Activated CD8-positive, alpha-beta memory T cell treated with anti-CD3 and anti-CD28 coated beads for 4 hours (primary cell): ENCODE measurements at regions not wholly inside any gene's neighbourhood (a gene's known extent, or its start where the extent isn't known, plus 50 kb on each side); places are given as distances from the start of the nearest gene placed in this dataset.

Experiments used
- DNase-seq, 2 donors: peaks; one replicate each; pipeline ENCODE4 v3.0.0-alpha.2; 2020; ENCODE audit warnings: low read depth in 2 of 2

DNA sequence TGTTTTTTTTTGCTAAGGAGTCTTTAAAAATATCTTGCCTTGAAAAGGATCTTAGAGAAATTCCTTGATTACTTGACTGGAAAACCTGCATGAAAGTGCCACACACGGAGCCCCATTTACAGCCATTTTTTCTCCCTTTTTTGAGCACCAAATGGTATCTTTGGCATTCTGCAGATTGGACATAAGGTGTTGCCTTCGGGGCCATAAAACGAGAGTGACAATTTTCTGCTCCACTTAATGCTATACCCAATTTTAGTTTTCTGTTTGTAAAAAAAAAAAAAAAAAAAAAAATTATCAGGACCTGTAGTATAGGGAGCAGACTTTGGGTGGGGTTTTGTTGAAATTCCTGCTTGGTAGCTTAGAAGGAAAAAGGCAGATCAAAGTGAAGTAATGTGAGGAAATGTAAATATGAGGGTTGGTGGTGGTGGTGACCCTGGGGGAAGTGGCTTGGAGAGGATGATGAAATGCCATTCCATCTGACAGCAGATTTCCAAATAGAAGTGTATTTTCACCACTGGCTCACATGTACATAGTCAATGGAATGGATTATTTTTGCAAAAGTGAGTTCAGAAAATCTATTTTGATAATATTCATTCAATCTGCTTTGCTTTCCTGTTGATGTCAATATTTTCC is 212.1 kb upstream of the SOX4 start:
- no peak for DNase-seq

DNA sequence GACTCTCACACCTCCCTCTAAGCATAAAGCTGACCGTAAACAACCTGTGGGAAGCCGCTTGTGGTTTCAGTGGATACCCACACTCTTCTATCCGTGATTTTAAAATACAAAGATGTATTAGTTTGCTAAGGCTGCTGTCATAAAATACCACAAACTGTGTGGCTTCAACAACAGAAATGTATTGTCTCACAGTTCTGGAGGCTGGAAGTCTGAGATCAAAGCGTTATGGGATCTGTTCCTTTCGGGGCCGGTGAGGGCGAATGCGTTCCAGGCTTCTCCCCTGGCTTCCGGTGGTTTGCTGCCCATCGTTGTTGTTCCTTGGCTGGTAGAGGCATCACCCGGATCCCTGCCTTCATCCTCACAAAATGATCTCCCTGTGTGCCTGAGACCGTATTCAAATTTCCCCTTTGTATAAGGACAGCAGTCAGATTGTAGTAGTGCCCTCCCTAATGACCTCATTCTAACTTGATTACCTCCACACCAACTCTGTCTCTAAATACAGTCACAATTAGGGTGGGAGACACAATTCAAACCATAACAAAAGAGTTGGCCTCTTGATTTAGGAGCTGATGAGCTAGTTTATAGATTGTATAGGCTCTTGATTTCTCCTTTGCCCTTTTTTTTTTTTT is 210.6 kb upstream of the SOX4 start:
- DNase-seq: no peak

DNA sequence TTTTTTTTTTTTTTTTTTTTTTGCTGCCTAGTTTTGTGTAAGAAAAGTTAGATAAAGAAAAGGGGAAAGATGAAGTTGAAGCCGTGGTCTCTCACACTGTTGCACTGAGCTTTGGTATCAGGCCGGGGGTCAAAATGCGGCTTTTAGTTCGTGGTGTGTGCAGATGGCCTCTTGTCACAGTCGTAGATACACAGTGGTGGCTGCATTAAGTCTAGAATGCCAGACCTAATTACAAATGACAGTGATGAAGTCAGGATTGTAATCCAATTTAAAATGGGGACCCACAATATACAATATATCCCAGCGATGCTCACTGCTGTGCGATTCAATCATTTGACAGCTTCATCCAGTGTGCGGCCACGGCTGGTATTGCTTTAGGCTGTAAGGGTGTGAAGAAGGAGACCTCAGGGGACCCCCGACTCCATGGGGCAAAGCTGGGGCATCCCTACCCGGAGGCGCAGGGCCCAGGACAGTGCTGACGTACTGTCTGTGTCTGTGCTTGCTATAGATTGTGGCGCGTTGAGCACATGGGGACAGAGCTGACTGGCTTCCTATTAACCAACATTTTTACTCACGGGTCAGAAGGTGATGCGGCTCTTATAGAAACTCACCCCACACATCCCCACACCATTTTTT is 210.0 kb upstream of the SOX4 start:
- DNase-seq: no peak

DNA sequence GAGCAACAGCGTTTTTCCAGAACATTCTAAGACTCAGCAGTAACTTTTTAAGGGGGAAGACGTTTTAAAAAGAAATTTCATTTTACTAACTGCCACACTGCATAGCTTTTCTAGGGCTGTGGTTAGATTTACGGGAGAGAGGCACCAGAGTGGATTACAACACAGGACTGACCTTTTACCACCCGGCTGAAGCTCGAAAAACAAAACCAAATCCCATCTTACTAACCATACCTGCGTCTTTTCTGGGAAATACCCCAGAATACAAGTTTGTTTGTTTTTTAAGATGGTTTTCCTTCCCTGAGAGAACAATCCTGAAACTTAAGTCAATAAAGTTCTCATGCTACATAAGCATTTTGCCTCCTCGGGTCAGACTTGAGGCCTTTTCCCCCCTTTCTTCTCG is 209.3 kb upstream of the SOX4 start:
- DNase-seq: no peak

DNA sequence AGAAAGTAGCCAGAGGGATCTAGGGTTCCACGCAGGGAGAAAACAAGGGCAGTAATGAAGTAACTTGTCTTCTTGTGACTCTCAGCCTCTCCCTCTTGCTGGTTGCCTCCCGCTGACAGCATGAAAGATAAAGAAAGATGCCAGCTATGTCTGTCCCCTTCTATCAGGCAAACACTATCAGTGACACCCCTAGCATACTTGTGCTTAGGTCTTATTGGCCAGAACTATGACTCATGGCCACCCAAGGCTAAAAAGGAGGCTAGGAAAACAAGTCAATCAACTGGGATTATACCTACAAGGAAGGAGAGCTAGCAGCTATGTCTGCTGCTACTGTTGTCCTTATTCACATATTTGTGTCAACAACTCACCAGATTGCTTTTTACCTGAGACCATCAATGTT is 206.8 kb upstream of the SOX4 start:
- no peak for DNase-seq

DNA sequence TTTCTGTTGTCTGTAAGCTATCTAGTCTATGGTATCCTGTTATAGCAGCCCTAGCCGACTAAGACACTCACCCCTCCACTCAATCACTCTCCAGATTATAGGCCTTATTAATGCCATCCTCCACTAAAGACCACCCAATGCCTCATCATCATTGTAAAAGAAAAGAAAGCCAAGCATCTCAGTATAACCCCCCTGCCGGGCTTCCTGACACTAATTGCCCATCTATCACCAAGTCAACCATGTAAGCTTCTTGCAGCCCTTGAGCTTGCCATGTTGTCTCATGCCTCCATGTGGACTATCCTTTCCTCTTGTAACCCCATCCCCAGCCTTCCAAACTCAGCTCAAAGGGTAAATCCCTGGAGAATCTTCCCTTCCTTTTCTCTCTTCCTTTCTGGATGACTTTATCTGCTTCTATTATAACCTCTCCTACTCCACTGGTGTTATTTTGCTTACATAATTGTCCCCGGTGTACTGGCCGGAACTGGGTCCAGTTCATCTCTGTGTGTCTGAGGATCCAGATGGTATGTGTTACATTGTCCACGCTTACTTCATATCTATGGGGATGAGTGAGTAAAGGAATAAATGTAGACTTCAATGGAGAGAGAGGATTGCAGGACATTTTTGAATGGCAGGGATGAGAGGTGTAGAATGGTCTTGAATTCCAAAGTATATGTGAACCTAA is 202.9 kb upstream of the SOX4 start:
- DNase-seq: no peak

DNA sequence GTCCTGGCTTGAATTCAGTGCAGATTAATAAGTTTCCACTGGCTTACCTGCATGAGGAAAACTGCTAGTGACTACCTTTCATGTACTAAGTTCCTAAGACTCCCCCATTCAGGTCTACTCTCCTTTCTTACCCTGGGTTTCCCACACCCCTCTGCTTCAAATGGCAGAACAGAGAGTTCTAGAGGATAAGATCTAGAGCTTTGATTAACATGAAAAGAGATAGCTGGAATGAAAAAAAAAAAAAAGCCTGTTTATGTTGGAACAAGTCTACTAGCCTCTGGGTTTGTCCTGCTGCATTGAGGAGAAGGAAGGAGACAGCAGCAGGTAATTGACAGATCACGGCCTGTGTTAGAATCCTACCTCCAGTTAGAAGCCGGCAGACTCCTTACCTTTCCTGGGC is 201.4 kb upstream of the SOX4 start:
- no peak for DNase-seq

DNA sequence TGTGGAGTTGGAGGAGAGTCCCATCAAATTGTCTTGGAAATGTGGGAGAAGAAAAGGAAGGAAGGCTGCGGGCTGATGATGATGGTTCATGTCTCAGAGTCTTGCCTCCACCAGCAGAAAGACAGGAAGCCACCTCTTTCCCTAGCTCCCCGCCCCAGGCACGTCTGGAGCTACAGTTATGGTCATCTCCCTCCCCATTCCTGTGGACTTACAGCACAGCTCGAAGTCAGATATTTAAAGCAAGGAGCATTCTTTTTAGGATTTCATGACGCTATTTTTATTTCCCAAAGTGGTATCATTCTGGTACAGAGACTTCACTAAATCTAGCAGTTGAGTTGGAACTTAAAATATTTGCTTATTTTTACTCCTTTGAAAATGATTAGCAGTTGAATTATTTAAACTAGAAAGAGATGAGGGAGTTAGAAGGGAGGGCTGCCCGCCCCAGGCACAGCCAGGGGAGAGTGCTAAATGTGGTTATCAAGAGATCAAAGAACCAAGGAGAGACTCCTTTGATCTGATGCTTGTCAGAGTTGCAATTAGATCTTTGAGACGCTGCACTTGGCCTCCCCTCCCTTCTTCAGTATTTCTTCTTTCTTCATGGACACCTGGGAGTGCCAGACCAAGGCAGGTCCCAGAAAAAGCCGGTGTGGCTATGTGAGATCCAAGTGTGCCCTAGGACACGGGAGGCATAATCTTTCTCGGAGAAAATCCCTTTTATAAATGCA is 199.9 kb upstream of the SOX4 start:
- no peak for DNase-seq

DNA sequence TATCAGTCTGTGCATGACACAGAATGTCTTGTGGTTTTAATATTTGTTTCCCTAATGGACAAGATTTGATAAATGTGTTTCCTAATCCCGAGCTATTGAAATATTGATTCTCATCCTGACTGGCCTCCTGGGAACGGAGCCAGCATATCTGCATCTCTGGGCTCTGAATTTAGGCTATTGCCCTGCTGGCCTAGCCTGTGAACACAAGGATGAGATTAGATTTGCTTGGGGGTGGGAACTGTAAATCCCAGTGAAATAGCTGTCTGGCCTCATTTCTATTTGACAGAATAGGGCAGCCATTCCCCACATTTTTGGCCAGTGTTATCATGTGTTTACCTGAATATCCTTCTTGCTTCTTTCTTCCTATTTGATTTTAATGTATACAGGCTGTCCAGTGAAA is 198.4 kb upstream of the SOX4 start:
- no peak for DNase-seq

DNA sequence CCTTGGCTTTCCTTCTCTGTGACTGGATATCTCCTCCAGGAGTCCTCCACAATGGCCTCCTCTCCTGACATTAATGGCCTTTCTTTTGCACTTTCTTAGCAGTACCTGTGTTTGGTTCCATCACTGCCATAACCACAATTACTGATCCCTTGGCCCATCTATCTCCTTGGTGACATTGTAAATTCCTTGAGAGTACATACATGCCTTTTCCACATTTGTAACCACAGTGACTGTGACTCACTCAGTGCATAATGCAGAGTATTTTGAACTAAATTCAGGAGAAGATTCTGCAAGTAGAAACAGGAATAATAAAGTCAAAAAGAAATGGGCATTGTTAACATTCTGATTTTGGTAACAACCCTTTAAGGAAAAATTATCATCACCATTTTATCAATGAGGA is 197.2 kb upstream of the SOX4 start:
- no peak for DNase-seq

DNA sequence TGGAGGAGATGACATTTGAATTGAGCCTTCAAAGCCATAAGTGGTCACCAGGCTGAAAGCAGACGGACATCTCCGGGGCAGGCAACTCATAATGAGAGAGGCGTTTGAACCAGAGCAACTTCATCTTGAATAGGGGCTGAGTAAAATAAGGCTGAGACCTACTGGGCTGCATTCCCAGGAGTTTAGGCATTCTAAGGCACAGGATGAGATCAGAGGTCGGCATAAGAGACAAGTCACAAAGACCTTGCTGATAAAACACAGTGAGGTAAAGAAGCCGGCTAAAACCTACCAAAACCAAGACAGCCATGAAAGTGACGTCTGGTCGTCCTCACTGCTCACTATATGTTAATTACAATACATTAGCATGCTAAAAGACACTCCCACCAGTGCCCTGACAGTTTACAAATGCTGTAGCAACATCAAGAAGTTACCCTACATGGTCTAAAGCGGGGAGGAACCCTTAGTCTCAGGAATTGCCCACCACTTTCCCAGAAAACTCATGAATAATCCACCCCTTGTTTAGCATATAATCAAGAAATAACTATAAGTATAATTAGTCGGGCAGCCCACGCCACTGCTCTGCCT is 194.7 kb upstream of the SOX4 start:
- DNase-seq: no peak

DNA sequence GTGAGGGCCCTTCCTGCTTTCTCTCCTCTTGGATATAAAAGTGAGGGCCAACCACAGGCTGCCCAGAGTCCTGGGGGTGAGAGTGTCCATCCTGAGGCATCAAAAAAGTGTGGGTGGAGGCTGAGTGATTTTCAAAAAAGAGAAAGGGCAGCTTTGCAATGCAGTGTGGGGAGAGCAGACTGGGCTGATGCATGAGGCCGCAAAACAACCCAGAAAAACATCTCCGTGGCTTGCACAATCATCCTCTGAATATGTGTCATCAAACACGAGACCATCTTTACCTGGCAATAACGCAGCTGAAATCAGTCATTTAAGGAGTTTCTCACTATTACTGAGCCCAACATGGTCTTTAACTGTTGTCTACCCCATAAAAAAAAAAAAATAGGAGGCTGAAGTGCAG is 191.2 kb upstream of the SOX4 start:
- no peak for DNase-seq

DNA sequence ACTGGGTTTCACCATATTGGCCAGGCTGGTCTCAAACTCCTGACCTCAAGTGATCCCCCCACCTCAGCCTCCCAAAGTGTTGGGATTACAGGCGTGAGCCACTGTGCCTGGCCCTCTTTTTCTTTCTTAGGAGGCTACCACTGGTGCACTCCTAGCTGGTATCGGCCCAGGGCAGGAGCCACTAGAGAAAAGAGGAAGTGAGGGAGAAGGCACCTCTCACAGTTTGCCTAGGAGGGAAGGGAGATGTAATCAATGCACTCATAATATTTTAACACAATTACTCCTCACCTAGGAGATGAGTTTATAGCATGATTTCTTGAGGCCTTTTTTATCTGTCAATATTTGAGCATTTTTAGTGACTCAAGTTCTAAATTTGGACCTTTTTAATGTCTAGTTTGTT is 189.0 kb upstream of the SOX4 start:
- DNase-seq: no peak

DNA sequence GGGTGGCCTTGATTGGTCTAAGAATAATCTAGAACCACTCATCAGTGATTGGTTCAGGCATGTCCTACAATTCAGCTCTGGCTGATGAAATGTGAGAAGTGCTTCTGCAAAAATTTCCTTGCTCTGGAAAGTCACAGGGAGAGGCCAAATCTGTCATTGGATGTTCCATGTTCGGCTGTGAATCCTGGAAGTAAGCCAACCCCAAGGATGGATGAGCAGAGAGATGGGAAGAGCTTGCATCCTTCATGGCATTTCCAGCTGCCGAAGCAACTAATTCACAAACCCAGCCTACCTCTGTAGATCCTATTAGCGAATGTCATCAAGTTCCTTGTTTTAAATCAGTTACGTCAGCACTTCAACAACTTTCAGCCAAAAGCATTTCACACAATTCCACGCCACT is 187.2 kb upstream of the SOX4 start:
- no peak for DNase-seq

DNA sequence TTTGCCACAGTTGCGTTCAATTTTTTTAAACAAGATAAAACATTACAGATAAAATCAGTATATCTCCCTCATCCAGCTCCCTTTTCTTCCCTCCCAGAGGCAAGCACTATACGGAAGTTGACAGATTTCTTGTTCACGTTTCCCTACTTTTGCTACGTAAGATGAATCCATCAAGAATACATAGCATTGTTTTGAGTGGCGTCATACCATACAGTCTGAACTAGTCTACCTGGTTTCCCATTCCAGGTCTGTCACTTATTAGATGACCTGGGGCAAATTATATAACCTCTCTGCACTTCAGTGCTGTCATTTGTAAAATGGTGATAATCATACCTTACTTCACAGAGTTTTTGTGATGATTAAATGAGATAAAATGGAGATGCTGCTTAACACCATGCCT is 184.3 kb upstream of the SOX4 start:
- DNase-seq: no peak

DNA sequence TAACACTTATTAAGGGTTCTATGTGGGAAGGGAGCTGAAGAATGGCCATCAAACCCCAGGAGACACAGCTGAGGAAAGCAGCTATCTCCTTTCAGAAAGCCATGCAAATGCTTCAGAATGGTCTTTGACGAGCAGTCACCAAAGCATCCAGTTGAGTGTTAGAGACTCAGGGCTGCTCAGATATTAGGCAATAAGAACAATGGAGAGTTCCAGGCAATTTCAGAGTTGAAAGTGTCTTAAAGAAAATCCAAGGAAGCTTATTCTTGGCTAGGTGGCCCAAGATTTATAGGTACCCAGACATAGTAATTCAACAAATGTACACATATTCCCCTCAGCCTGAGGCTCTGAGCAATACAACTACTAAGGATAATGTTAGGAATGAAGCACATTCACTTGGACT is 180.1 kb upstream of the SOX4 start:
- DNase-seq: no peak

DNA sequence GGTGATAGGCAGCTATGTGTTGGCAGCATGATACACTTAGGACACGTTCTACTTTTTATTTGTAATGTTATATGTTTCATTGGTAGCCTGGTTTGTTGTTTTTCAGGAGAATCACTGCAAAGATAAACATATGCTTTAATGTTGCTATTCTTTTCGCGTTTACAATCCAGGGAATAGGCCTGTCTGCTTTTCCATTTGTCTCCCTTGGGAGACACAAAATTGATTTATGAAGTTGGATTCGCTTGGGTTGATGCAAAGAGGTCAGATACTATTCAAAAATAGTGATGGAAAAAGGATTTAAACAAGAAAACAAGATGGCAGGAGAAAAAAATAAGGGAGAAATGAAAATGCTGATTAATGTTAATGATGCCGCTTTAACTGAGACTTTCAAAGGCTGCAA is 179.5 kb upstream of the SOX4 start:
- DNase-seq: no peak

DNA sequence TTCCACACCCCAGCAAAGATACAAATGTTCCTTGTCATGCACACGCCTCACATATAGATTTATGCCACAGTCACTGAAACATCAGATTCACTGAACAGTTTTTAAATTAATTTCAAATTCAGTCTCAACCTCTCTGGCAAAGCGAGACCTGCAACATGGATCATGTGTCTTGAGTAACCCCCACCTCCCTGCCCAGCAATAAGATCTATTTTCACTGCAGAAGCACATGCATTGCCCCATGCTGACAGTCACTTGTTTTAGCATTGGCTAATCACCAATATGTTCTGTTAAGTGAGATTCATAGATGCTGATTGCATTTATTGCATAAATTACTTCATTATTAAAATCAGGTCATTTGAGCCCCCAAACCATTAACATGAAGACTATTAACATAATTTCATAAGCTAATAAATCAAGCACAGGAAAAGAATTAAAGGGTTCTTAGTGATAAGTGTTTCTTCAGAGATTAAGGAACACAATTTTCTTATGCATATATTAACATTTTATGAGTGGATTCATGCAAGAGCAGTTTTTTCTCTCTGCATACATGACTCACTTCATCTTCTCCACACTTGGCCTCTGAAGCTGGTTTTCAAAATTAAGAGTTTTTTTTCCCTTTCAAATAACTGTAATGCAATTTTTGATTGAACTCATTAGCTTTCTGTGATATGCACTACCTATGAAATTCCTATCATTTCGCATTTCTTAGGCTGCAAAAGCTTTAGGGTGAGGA is 173.2 kb upstream of the SOX4 start:
- DNase-seq: no peak

DNA sequence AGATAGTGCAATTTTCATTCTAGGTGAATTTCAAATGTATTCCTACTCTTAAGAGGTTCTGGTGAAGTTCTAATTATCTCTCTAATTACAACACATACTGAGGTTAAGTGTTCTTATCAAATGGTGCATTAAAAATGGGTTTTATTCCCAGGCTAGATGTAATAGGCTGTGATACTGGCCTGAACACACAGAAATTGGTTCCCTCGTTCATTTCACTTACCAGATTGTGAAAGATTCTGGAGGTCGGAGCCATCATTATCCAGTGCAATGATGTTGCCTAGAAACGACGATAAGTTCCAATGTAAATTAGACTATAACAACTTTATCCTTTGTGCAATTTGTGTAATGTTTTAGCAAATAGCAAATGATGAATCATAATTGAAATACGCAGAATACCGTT is 172.6 kb upstream of the SOX4 start:
- no peak for DNase-seq

DNA sequence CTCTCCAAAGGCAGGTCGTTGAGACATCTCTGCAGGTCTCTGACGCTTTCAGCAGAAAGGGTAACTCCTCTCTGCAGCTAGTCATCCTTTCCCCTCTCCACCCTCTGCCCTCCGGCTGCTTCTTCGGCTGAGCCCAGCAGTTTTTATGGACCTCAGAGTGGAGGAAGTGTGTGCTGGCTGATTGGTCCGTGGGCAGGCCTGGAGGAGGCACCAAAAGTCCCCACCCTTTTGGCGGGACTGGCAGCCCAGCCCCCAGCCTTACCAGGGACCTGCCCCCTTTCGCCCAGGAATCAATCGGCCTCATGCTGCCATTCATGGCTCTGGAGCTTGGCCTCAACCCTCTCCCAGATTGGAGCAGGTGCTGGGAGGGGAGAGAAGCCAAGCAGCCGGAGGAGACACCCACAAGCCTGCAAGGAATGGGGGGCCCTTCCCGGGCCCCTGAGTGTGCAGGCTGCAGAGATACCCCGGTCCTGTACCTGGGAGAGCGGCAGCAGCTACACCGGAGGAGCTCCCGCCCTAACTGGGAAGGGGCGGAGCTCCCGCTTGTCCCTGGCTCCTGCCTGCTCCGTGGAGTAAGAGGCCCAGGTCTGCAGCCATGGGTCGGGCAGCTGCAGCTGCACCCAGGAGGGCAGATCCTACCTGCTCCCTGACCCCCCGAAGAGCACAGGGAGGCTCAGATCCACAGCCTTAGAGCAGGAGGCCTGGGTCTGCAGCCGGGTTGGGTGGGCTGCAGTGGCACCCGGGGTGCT is 170.3 kb upstream of the SOX4 start:
- no peak for DNase-seq
